Upper lobe of right lung (tissue), 1 donor: ENCODE measurements at regions not wholly inside any gene's neighbourhood (a gene's known extent, or its start where the extent isn't known, plus 50 kb on each side); places are given as distances from the start of the nearest gene placed in this dataset.
"Not testable (repeated sequence)": the region's sequence is repeated elsewhere in the genome, so short reads cannot be mapped to it uniquely, and the experiment has no call there.

Source experiments
- ATAC-seq: fragments of 200-7000 bp; cut with Tn5 transposase; one replicate; pipeline ENCODE4 v1.9.1; 2020; ENCODE audit warnings: mild to moderate bottlenecking, moderate library complexity
- DNase-seq: peaks from one replicate; pipeline ENCODE4 v3.0.0-alpha.2; 2020
- H3K27ac ChIP-seq: fragments of 200-600 bp; one replicate; pipeline ENCODE4 v1.8.0; 2022
- H3K27me3 ChIP-seq: fragments of 200-600 bp; one replicate; pipeline ENCODE4 v1.8.0; 2022; ENCODE audit warnings: mild to moderate bottlenecking
- H3K36me3 ChIP-seq: fragments of 200-600 bp; one replicate; pipeline ENCODE4 v1.8.0; 2022
- H3K4me1 ChIP-seq: fragments of 200-600 bp; one replicate; pipeline ENCODE4 v1.8.0; 2022
- H3K4me3 ChIP-seq: fragments of 200-600 bp; one replicate; pipeline ENCODE4 v1.8.0; 2022; ENCODE audit warnings: mild to moderate bottlenecking
- H3K9me3 ChIP-seq: fragments of 200-600 bp; one replicate; pipeline ENCODE4 v1.8.0; 2022
- intact Hi-C: fragments of 100-400 bp; cut with DNase I; formaldehyde crosslinking; loops from one replicate; pipeline ENCODE4 v1.11.0; 2022
- TF ChIP-seq, protein P1 (sequence below): fragments of 200-600 bp; IDR thresholded peaks from one replicate; pipeline ENCODE4 v1.8.0; 2022; ENCODE audit warnings: antibody characterized with exemption
- donor health status: DM: no; HTN: yes; CAD: no; lungs with severe emphysema.

DNA sequence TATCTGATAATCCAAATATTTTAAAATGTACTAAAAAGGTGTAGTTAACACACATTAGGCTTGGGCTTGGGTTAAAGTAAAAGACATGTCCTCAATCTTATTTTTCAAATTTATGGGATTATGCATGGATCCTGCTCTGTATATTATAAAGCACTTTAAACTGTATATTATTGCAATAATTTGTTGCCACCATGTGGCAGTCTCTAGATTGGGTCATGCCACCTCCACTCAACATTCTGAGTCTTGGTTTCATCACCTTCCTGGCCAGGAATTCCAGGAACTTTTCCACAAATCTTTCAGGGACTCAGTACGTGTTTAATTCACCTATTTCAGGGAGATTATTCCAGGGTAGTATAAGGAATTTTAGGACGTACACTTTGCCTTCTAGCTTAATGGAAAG lies 695.5 kb downstream of the FAM181B start:
- DNase-seq = no peak
- intact Hi-C loops = no loop called here
- Histone ChIP-seq H3K9me3 (no peaks in the 10 kb centered on the region), H3K4me1 (no peaks in the 10 kb centered on the region), H3K27ac (no peak overlapping the region), H3K27me3 (no peaks in the 10 kb centered on the region), H3K36me3 (no peaks in the 10 kb centered on the region), H3K4me3 (no peak overlapping the region)
- no peak for ATAC-seq
- TF ChIP-seq, protein P1, sequence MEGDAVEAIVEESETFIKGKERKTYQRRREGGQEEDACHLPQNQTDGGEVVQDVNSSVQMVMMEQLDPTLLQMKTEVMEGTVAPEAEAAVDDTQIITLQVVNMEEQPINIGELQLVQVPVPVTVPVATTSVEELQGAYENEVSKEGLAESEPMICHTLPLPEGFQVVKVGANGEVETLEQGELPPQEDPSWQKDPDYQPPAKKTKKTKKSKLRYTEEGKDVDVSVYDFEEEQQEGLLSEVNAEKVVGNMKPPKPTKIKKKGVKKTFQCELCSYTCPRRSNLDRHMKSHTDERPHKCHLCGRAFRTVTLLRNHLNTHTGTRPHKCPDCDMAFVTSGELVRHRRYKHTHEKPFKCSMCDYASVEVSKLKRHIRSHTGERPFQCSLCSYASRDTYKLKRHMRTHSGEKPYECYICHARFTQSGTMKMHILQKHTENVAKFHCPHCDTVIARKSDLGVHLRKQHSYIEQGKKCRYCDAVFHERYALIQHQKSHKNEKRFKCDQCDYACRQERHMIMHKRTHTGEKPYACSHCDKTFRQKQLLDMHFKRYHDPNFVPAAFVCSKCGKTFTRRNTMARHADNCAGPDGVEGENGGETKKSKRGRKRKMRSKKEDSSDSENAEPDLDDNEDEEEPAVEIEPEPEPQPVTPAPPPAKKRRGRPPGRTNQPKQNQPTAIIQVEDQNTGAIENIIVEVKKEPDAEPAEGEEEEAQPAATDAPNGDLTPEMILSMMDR = no peak

DNA sequence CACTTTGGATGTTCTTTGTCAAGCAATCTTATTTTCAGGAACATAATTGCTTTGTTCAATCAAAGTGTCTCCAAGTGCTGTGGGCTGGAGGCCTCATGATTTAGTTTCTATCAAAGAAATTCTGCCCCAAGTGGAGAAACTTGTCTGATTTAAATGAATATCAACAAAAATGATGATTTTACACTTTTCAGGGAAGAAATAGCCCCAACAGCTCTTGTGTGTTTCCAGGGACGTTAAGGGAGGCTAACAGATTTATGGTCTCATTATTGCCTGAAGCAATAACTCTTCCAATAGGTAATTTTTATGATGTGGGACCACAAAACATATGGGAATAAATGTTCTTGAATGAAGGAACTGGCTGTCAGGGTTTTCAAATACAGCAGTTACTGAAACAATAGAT lies 699.1 kb downstream of the FAM181B start:
- DNase-seq = no peak
- Histone ChIP-seq H3K4me3 (no peak overlapping the region), H3K27me3 (no peaks in the 10 kb centered on the region), H3K4me1 (no peaks in the 10 kb centered on the region), H3K9me3 (no peaks in the 10 kb centered on the region), H3K27ac (no peak overlapping the region), H3K36me3 (no peaks in the 10 kb centered on the region)
- no peak for ATAC-seq
- intact Hi-C loops = no loop called here
- TF ChIP-seq, protein P1 = no peak

DNA sequence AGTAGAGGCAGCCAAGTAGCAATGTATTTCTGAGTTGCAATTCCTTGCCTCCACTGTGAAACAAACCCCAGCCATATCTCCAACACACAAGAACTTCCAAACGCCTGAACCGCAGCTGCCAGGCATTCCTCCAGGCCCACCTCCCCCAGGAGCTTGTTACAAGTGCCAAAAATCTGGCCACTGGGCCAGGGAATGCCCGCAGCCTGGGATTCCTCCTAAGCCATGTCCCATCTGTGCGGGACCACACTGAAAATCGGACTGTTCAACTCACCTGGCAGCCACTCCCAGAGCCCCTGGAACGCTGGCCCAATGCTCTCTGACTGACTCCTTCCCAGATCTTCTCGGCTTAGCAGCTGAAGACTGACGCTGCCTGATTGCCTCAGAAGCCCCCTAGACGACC lies 706.3 kb downstream of the FAM181B start:
- intact Hi-C loops, DNase-seq: not testable (repeated sequence)

DNA sequence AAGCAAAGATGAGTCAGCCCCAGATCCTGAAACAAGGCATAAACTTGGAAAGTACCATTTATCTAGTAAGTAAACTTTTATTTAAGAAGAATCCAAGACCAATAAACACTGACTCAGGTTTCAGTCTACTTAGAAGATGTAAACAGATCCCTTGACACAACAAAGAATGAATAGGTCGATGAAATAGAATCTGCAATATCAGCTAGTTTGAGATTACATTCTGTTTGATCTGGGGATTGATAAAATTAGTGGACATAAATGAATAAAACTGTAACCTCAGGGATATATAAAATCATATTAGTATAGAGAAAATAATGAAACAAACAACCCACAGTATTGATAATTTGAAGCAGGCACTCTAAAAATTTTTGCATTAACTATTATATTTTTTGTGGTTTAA lies 708.9 kb downstream of the FAM181B start:
- H3K9me3 ChIP-seq = no peaks in the 10 kb centered on the region
- H3K4me1 ChIP-seq = no peaks in the 10 kb centered on the region
- H3K4me3 ChIP-seq = no peak overlapping the region
- H3K27ac ChIP-seq = no peak overlapping the region
- ATAC-seq (no peak), DNase-seq (no peak)
- no peaks in the 10 kb centered on the region for H3K27me3 ChIP-seq
- intact Hi-C loops = no loop called here
- TF ChIP-seq, protein P1 = no peak
- H3K36me3 ChIP-seq = no peaks in the 10 kb centered on the region

More for the DNA sequence above, 706.3 kb downstream of the FAM181B start:
- H3K36me3 ChIP-seq, H3K4me3 ChIP-seq, ATAC-seq, H3K27ac ChIP-seq, H3K27me3 ChIP-seq, H3K4me1 ChIP-seq, H3K9me3 ChIP-seq: not testable (repeated sequence)

DNA sequence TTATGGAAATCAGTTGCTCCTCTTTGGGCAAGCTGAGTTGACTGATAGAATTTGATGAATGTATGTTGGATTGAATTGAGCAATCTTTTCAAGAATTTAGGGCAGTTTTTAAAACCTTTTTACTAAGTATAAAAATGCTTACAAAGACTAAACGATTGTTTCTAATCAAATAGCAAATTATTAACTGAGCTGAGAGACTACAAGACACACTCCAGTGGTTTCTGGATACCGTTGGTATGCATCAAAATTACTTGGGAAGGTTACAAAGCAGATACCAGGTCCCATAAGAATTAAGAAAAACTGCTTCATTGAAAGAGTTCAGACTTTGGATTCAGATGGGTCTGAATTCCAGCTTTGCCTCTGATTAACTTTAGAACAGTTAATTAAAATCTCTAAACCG lies 721.4 kb downstream of the FAM181B start:
- H3K27ac ChIP-seq = no peak overlapping the region
- no peaks in the 10 kb centered on the region for H3K9me3 ChIP-seq
- H3K4me3 ChIP-seq = no peak overlapping the region
- TF ChIP-seq, protein P1 = no peak
- DNase-seq (no peak), ATAC-seq (no peak)
- no peaks in the 10 kb centered on the region for H3K27me3 ChIP-seq
- no peaks in the 10 kb centered on the region for H3K36me3 ChIP-seq
- intact Hi-C loops = no loop called here
- H3K4me1 ChIP-seq = peaks cover 1% of the 10 kb centered on the region

DNA sequence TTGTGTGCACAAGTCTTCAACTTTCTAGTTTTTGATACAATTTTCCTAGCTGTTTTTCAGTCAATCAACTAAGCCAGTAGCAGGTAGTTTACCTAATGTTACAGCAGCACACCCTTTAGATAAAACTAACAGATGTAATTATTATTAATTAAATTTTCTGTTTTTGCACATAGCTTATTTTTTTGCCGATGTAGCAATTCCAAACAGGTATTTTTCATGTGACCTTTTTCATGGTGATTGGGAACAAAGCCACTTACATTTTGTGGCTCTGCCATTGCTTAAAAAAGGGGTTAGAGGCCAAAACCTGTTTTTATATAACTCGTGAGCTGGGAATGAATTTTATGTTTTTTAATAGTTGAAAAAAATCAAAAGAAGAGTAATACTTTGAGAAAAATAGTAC lies 724.5 kb downstream of the FAM181B start:
- H3K27ac ChIP-seq = no peak overlapping the region
- no peaks in the 10 kb centered on the region for H3K36me3 ChIP-seq
- no peaks in the 10 kb centered on the region for H3K27me3 ChIP-seq
- H3K4me1 ChIP-seq = peaks cover 3% of the 10 kb centered on the region
- H3K9me3 ChIP-seq = no peaks in the 10 kb centered on the region
- ATAC-seq (no peak), DNase-seq (no peak)
- intact Hi-C loops = no loop called here
- TF ChIP-seq, protein P1 = no peak
- H3K4me3 ChIP-seq = no peak overlapping the region
